GM23338 (cell line): ENCODE measurements at regions not wholly inside any gene's neighbourhood (a gene's known extent, or its start where the extent isn't known, plus 50 kb on each side); places are given as distances from the start of the nearest gene placed in this dataset.

Experiments used
- ATAC-seq: fragments of 200-7000 bp; cut with Tn5 transposase; 3 replicates; pipeline ENCODE4 v1.9.1; 2020
- DNase-seq: peaks from one replicate; pipeline ENCODE4 v3.0.0-alpha.2; 2015; ENCODE audit warnings: low spot score
- H2AFZ ChIP-seq: fragments of 200-600 bp; sonication (generic); 2 replicates; pipeline ENCODE4 v1.8.0; 2016; ENCODE audit warnings: antibody characterized with exemption, mild to moderate bottlenecking, moderate library complexity
- H3F3A ChIP-seq: fragments of 200-600 bp; sonication (generic); replicated peaks from 2 replicates; pipeline ENCODE4 v1.8.0; 2017; ENCODE audit warnings: antibody characterized with exemption, mixed run types, low read depth
- H3K27ac ChIP-seq: fragments of 200-600 bp; sonication (generic); 2 replicates; pipeline ENCODE4 v1.6.1; 2016; ENCODE audit warnings: low read depth
- H3K27me3 ChIP-seq: fragments of 200-600 bp; sonication (generic); 2 replicates; pipeline ENCODE4 v1.8.0; 2016; ENCODE audit warnings: mild to moderate bottlenecking, mixed run types, moderate library complexity; ENCODE audit not compliant: insufficient read depth
- H3K36me3 ChIP-seq: fragments of 200-600 bp; sonication (generic); 2 replicates; pipeline ENCODE4 v1.8.0; 2016; ENCODE audit warnings: mild to moderate bottlenecking; ENCODE audit not compliant: insufficient read depth
- H3K4me1 ChIP-seq: fragments of 200-600 bp; sonication (generic); 2 replicates; pipeline ENCODE4 v1.8.0; 2016; ENCODE audit warnings: mild to moderate bottlenecking, moderate library complexity; ENCODE audit not compliant: insufficient read depth
- H3K4me2 ChIP-seq: fragments of 200-600 bp; sonication (generic); 2 replicates; pipeline ENCODE4 v1.7.1; 2017; ENCODE audit warnings: mixed run types
- H3K4me3 ChIP-seq: fragments of 200-600 bp; sonication (generic); 2 replicates; pipeline ENCODE4 v1.6.1; 2016; ENCODE audit warnings: mixed run types
- H3K79me2 ChIP-seq: fragments of 200-600 bp; sonication (generic); replicated peaks from 2 replicates; pipeline ENCODE4 v1.8.0; 2017; ENCODE audit warnings: mild to moderate bottlenecking; ENCODE audit not compliant: insufficient read depth
- H3K9me2 ChIP-seq: fragments of 200-600 bp; sonication (generic); 2 replicates; pipeline ENCODE4 v1.8.0; 2017; ENCODE audit not compliant: insufficient read depth
- H4K20me1 ChIP-seq: fragments of 200-600 bp; sonication (generic); replicated peaks from 2 replicates; pipeline ENCODE4 v1.8.0; 2017; ENCODE audit warnings: mild to moderate bottlenecking; ENCODE audit not compliant: insufficient read depth
- H3K27ac Mint-ChIP-seq: 2 replicates; pipeline ENCODE4 v1.8.0; 2020; ENCODE audit warnings: inconsistent platforms, mild to moderate bottlenecking, moderate library complexity, mixed read lengths
- H3K27me3 Mint-ChIP-seq: 3 replicates; pipeline ENCODE4 v1.8.0; 2022; ENCODE audit warnings: low read depth, mild to moderate bottlenecking, moderate library complexity, mixed read lengths, inconsistent platforms; ENCODE audit not compliant: insufficient read depth, poor library complexity
- H3K36me3 Mint-ChIP-seq: 3 replicates; pipeline ENCODE4 v1.8.0; 2021; ENCODE audit warnings: low read depth, mild to moderate bottlenecking, inconsistent platforms, moderate library complexity, mixed read lengths
- H3K4me1 Mint-ChIP-seq: 3 replicates; pipeline ENCODE4 v1.8.0; 2020; ENCODE audit warnings: mild to moderate bottlenecking, inconsistent platforms, mixed read lengths
- H3K4me3 Mint-ChIP-seq: 3 replicates; pipeline ENCODE4 v1.8.0; 2021; ENCODE audit warnings: moderate library complexity, mild to moderate bottlenecking, inconsistent platforms, mixed read lengths
- H3K9me3 Mint-ChIP-seq: 3 replicates; pipeline ENCODE4 v1.8.0; 2020; ENCODE audit warnings: moderate library complexity, mild to moderate bottlenecking, inconsistent platforms, mixed read lengths
- CREB1 ChIP-seq: fragments of 250-450 bp; sonication (Bioruptor Pico); IDR thresholded peaks from 2 replicates; pipeline ENCODE4 v1.5.0; 2020; ENCODE audit warnings: low read depth, mild to moderate bottlenecking, moderate library complexity
- ETS1 ChIP-seq: IDR thresholded peaks from 2 replicates; pipeline ENCODE4 v1.6.1; 2016; ENCODE audit warnings: antibody characterized with exemption
- EZH2 ChIP-seq: fragments of 200-600 bp; sonication (generic); IDR thresholded peaks from one replicate; pipeline ENCODE4 v1.8.0; 2017; ENCODE audit warnings: antibody characterized with exemption, mild to moderate bottlenecking, low read depth; ENCODE audit not compliant: unreplicated experiment
- EZH2phosphoT487 ChIP-seq: fragments of 200-600 bp; sonication (generic); IDR thresholded peaks from one replicate; pipeline ENCODE4 v1.8.1; 2018; ENCODE audit warnings: antibody characterized with exemption; ENCODE audit not compliant: unreplicated experiment
- JUNB ChIP-seq: IDR thresholded peaks from one replicate; pipeline ENCODE4 v1.6.1; 2016; ENCODE audit warnings: antibody characterized with exemption; ENCODE audit not compliant: unreplicated experiment
- NANOG ChIP-seq: IDR thresholded peaks from 2 replicates; pipeline ENCODE4 v1.6.1; 2016; ENCODE audit warnings: antibody characterized with exemption, borderline replicate concordance
- POLR2AphosphoS5 ChIP-seq: IDR thresholded peaks from 2 replicates; pipeline ENCODE4 v1.6.1; 2016; ENCODE audit warnings: antibody characterized with exemption, low read depth
- REST ChIP-seq: IDR thresholded peaks from one replicate; pipeline ENCODE4 v1.6.1; 2018; ENCODE audit warnings: antibody characterized with exemption; ENCODE audit not compliant: unreplicated experiment
- STAT1 ChIP-seq: IDR thresholded peaks from one replicate; pipeline ENCODE4 v1.6.1; 2016; ENCODE audit warnings: antibody characterized with exemption; ENCODE audit not compliant: unreplicated experiment
- ZNF114 ChIP-seq: fragments of 250-450 bp; sonication (Bioruptor Pico); IDR thresholded peaks from 2 replicates; pipeline ENCODE4 v1.5.0; 2020; ENCODE audit warnings: mild to moderate bottlenecking, moderate library complexity
- ZNF331 ChIP-seq: fragments of 250-450 bp; sonication (Bioruptor Pico); IDR thresholded peaks from 2 replicates; pipeline ENCODE4 v1.5.0; 2020; ENCODE audit warnings: low read depth, mild to moderate bottlenecking, moderate library complexity
- ZNF462 ChIP-seq: fragments of 250-450 bp; sonication (Bioruptor Pico); IDR thresholded peaks from 2 replicates; pipeline ENCODE4 v1.5.0; 2020; ENCODE audit warnings: mild to moderate bottlenecking, moderate library complexity
- TF ChIP-seq, protein P1 (sequence below), 2 experiments: fragments of 200-600 bp in 1 of 2; sonication (generic) in 1 of 2; conservative IDR thresholded peaks; 2 replicates each; pipeline versions ENCODE4 v1.5.1 to v1.6.1; 2016 to 2017; ENCODE audit warnings: antibody characterized with exemption in 2 of 2, low read depth in 2 of 2, mild to moderate bottlenecking in 2 of 2, moderate library complexity in 1 of 2

- no peak for TF ChIP-seq CREB1 (CRISPR knock-in tag)
- TF ChIP-seq EZH2phosphoT487 = no peak
- no peak for TF ChIP-seq JUNB
- TF ChIP-seq ZNF462 (CRISPR knock-in tag) = no peak
- no peak for TF ChIP-seq ZNF114 (CRISPR knock-in tag)
- no peak for TF ChIP-seq STAT1
- no peak for TF ChIP-seq NANOG
- TF ChIP-seq ZNF331 (CRISPR knock-in tag) = no peak
- TF ChIP-seq, protein P1, sequence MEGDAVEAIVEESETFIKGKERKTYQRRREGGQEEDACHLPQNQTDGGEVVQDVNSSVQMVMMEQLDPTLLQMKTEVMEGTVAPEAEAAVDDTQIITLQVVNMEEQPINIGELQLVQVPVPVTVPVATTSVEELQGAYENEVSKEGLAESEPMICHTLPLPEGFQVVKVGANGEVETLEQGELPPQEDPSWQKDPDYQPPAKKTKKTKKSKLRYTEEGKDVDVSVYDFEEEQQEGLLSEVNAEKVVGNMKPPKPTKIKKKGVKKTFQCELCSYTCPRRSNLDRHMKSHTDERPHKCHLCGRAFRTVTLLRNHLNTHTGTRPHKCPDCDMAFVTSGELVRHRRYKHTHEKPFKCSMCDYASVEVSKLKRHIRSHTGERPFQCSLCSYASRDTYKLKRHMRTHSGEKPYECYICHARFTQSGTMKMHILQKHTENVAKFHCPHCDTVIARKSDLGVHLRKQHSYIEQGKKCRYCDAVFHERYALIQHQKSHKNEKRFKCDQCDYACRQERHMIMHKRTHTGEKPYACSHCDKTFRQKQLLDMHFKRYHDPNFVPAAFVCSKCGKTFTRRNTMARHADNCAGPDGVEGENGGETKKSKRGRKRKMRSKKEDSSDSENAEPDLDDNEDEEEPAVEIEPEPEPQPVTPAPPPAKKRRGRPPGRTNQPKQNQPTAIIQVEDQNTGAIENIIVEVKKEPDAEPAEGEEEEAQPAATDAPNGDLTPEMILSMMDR (conservative IDR thresholded peaks at IDR 0.05; ENCODE audit: low read depth in 2 of 2) = no peak
- no peak for TF ChIP-seq EZH2
- TF ChIP-seq POLR2AphosphoS5 = no peak
- TF ChIP-seq REST = no peak
- no peak for TF ChIP-seq ETS1
- Histone ChIP-seq H3K9me2 (no peaks in the 10 kb centered on the region), H3K4me3 (no peak overlapping the region), H3K27me3 (no peaks in the 10 kb centered on the region), H3K4me1 (peaks cover 14% of the 10 kb centered on the region), H4K20me1 (no peaks in the 10 kb centered on the region), H3K4me2 (no peak overlapping the region), H2AFZ (no peak overlapping the region), H3F3A (no peaks in the 10 kb centered on the region), H3K36me3 (no peaks in the 10 kb centered on the region), H3K27ac (no peak overlapping the region), H3K79me2 (no peaks in the 10 kb centered on the region)
- peaks cover 12% of the 10 kb centered on the region for H3K4me1 Mint-ChIP-seq
- H3K27ac Mint-ChIP-seq = no peak overlapping the region
- H3K36me3 Mint-ChIP-seq = 0 out of 3 replicates have a peak, but pooled peaks cover 1% of the 10 kb centered on the region
- H3K27me3 Mint-ChIP-seq = no peaks in the 10 kb centered on the region
- H3K4me3 Mint-ChIP-seq = no peak overlapping the region
- no peak for DNase-seq
- ATAC-seq = no peak
- peaks cover 1% of the 10 kb centered on the region; the same call in 2 of the 3 replicates for H3K9me3 Mint-ChIP-seq
Observed at GRCh38 chr5:15012061-15012460, 140.5 kb upstream of the ANKH start.
